ENCODE measurements at regions not wholly inside any gene's neighbourhood (a gene's known extent, or its start where the extent isn't known, plus 50 kb on each side); places are given as distances from the start of the nearest gene placed in this dataset.

GRCh38 chr21:18970941-18971340, 567.4 kb upstream of the TMPRSS15 start:
- no peak overlapping the region for H3K4me3 ChIP-seq (ENCODE audit: low read depth, low read length)
- TF ChIP-seq CTCF (conservative IDR thresholded peaks at IDR 0.05; ENCODE audit: low read depth, low read length) = no peak
- DNase-seq (ENCODE audit: low read depth) = no peak

- H3K4me3 ChIP-seq (ENCODE audit: low read depth, low read length) = no peak overlapping the region
- DNase-seq (ENCODE audit: low read depth) = no peak
- TF ChIP-seq CTCF (conservative IDR thresholded peaks at IDR 0.05; ENCODE audit: low read depth, low read length) = no peak
These were observed 582.0 kb upstream of the TMPRSS15 start for GRCh38 chr21:18985584-18985983.

GRCh38 chr21:18986197-18986596, 582.6 kb upstream of the TMPRSS15 start:
- no peak overlapping the region for H3K4me3 ChIP-seq (ENCODE audit: low read depth, low read length)
- no peak for TF ChIP-seq CTCF (conservative IDR thresholded peaks at IDR 0.05; ENCODE audit: low read depth, low read length)
- no peak for DNase-seq (ENCODE audit: low read depth)

- DNase-seq (ENCODE audit: low read depth) = no peak
- no peak overlapping the region for H3K4me3 ChIP-seq (ENCODE audit: low read depth, low read length)
- TF ChIP-seq CTCF (conservative IDR thresholded peaks at IDR 0.05; ENCODE audit: low read depth, low read length) = no peak
These were observed 584.0 kb upstream of the TMPRSS15 start for GRCh38 chr21:18987520-18988026.

- no peak overlapping the region for H3K4me3 ChIP-seq (ENCODE audit: low read depth, low read length)
- DNase-seq (ENCODE audit: low read depth) = no peak
- no peak for TF ChIP-seq CTCF (conservative IDR thresholded peaks at IDR 0.05; ENCODE audit: low read depth, low read length)
These were observed 586.4 kb upstream of the TMPRSS15 start for GRCh38 chr21:18989953-18990495.

GRCh38 chr21:18991846-18992245, 588.3 kb upstream of the TMPRSS15 start:
- no peak overlapping the region for H3K4me3 ChIP-seq (ENCODE audit: low read depth, low read length)
- TF ChIP-seq CTCF (conservative IDR thresholded peaks at IDR 0.05; ENCODE audit: low read depth, low read length) = no peak
- DNase-seq (ENCODE audit: low read depth) = no peak

- no peak for DNase-seq (ENCODE audit: low read depth)
- H3K4me3 ChIP-seq (ENCODE audit: low read depth, low read length) = no peak overlapping the region
- no peak for TF ChIP-seq CTCF (conservative IDR thresholded peaks at IDR 0.05; ENCODE audit: low read depth, low read length)
These were observed 606.7 kb upstream of the TMPRSS15 start for GRCh38 chr21:19010251-19010650.

All from epithelial cell of proximal tubule (primary cell).